ENCODE measurements at regions not wholly inside any gene's neighbourhood (a gene's known extent, or its start where the extent isn't known, plus 50 kb on each side); places are given as distances from the start of the nearest gene placed in this dataset.
"Not testable (repeated sequence)": the region's sequence is repeated elsewhere in the genome, so short reads cannot be mapped to it uniquely, and the experiment has no call there.

GRCh38 chr6:141752677-141753076 lies 380.0 kb upstream of the GJE1 start:
- Histone ChIP-seq H3K27ac (ENCODE audit: low read depth, low read length, poor library complexity, severe bottlenecking) (no peak overlapping the region), H3K27me3 (ENCODE audit: insufficient read depth, low read length) (no peaks in the 10 kb centered on the region), H4K20me1 (ENCODE audit: insufficient read depth, low read length) (no peaks in the 10 kb centered on the region), H2AFZ (ENCODE audit: low read length) (no peak overlapping the region; the same call in 1 of the 2 replicates), H3K9me3 (ENCODE audit: low read length) (no peaks in the 10 kb centered on the region), H3K4me3 (ENCODE audit: low read depth, low read length, poor library complexity, severe bottlenecking) (no peak overlapping the region), H3K9me2 (ENCODE audit: low read depth, low read length) (no peaks in the 10 kb centered on the region), H3K79me2 (ENCODE audit: insufficient read depth, low read length) (no peaks in the 10 kb centered on the region), H3K4me1 (ENCODE audit: insufficient read depth, low read length, severe bottlenecking) (no peaks in the 10 kb centered on the region), H3K9ac (ENCODE audit: low read length) (no peak overlapping the region), H3K36me3 (ENCODE audit: insufficient read depth, low read length) (no peaks in the 10 kb centered on the region), H3K4me2 (ENCODE audit: low read length) (no peak overlapping the region), H3F3A (ENCODE audit: insufficient read depth, low read length) (no peaks in the 10 kb centered on the region; the same call in 1 of the 2 replicates)
- TF ChIP-seq EZH2 (IDR thresholded peaks at IDR 0.05; ENCODE audit: borderline replicate concordance, low read length) = no peak
- TF ChIP-seq CTCF (IDR thresholded peaks at IDR 0.05; ENCODE audit: low read length) = no peak

- H3K9me2 ChIP-seq (ENCODE audit: low read depth, low read length); H3K4me1 ChIP-seq (ENCODE audit: insufficient read depth, low read length, severe bottlenecking); H2AFZ ChIP-seq (ENCODE audit: low read length); H3K4me2 ChIP-seq (ENCODE audit: low read length); H3F3A ChIP-seq (ENCODE audit: insufficient read depth, low read length); H3K9me3 ChIP-seq (ENCODE audit: low read length); H3K4me3 ChIP-seq (ENCODE audit: low read depth, low read length, poor library complexity, severe bottlenecking); H3K9ac ChIP-seq (ENCODE audit: low read length); H3K79me2 ChIP-seq (ENCODE audit: insufficient read depth, low read length); H3K27ac ChIP-seq (ENCODE audit: low read depth, low read length, poor library complexity, severe bottlenecking); H3K27me3 ChIP-seq (ENCODE audit: insufficient read depth, low read length); H3K36me3 ChIP-seq (ENCODE audit: insufficient read depth, low read length); H4K20me1 ChIP-seq (ENCODE audit: insufficient read depth, low read length): not testable (repeated sequence)
Measured at GRCh38 chr6:141746324-141746723, 386.4 kb upstream of the GJE1 start.

GRCh38 chr6:141744971-141745370 lies 387.8 kb upstream of the GJE1 start:
- Histone ChIP-seq H3F3A (ENCODE audit: insufficient read depth, low read length) (no peaks in the 10 kb centered on the region), H3K4me2 (ENCODE audit: low read length) (no peak overlapping the region), H3K9me2 (ENCODE audit: low read depth, low read length) (no peaks in the 10 kb centered on the region), H3K4me3 (ENCODE audit: low read depth, low read length, poor library complexity, severe bottlenecking) (no peak overlapping the region), H4K20me1 (ENCODE audit: insufficient read depth, low read length) (no peaks in the 10 kb centered on the region), H3K9ac (ENCODE audit: low read length) (no peak overlapping the region), H3K9me3 (ENCODE audit: low read length) (no peaks in the 10 kb centered on the region), H3K27ac (ENCODE audit: low read depth, low read length, poor library complexity, severe bottlenecking) (no peak overlapping the region), H3K27me3 (ENCODE audit: insufficient read depth, low read length) (no peaks in the 10 kb centered on the region), H2AFZ (ENCODE audit: low read length) (no peak overlapping the region), H3K4me1 (ENCODE audit: insufficient read depth, low read length, severe bottlenecking) (no peaks in the 10 kb centered on the region), H3K36me3 (ENCODE audit: insufficient read depth, low read length) (no peaks in the 10 kb centered on the region), H3K79me2 (ENCODE audit: insufficient read depth, low read length) (no peaks in the 10 kb centered on the region)
- TF ChIP-seq CTCF (IDR thresholded peaks at IDR 0.05; ENCODE audit: low read length) (no peak), EZH2 (IDR thresholded peaks at IDR 0.05; ENCODE audit: borderline replicate concordance, low read length) (no peak)

GRCh38 chr6:141744194-141744925 lies 388.4 kb upstream of the GJE1 start:
- H3K4me1 ChIP-seq (ENCODE audit: insufficient read depth, low read length, severe bottlenecking) = no peaks in the 10 kb centered on the region
- no peaks in the 10 kb centered on the region for H3F3A ChIP-seq (ENCODE audit: insufficient read depth, low read length)
- H3K9me2 ChIP-seq (ENCODE audit: low read depth, low read length) = no peaks in the 10 kb centered on the region
- no peak for TF ChIP-seq EZH2 (IDR thresholded peaks at IDR 0.05; ENCODE audit: borderline replicate concordance, low read length)
- TF ChIP-seq CTCF (IDR thresholded peaks at IDR 0.05; ENCODE audit: low read length) = no peak
- H3K27ac ChIP-seq (ENCODE audit: low read depth, low read length, poor library complexity, severe bottlenecking) = no peak overlapping the region
- H3K9ac ChIP-seq (ENCODE audit: low read length) = no peak overlapping the region
- no peaks in the 10 kb centered on the region for H3K36me3 ChIP-seq (ENCODE audit: insufficient read depth, low read length)
- H2AFZ ChIP-seq (ENCODE audit: low read length) = no peak overlapping the region
- H4K20me1 ChIP-seq (ENCODE audit: insufficient read depth, low read length) = no peaks in the 10 kb centered on the region
- H3K4me3 ChIP-seq (ENCODE audit: low read depth, low read length, poor library complexity, severe bottlenecking) = no peak overlapping the region
- H3K9me3 ChIP-seq (ENCODE audit: low read length) = no peaks in the 10 kb centered on the region
- no peaks in the 10 kb centered on the region for H3K27me3 ChIP-seq (ENCODE audit: insufficient read depth, low read length)
- H3K4me2 ChIP-seq (ENCODE audit: low read length) = no peak overlapping the region
- no peaks in the 10 kb centered on the region for H3K79me2 ChIP-seq (ENCODE audit: insufficient read depth, low read length)
